SK-N-SH (cell line): ENCODE measurements at regions not wholly inside any gene's neighbourhood (a gene's known extent, or its start where the extent isn't known, plus 50 kb on each side); places are given as distances from the start of the nearest gene placed in this dataset.

ENCODE experiments used
- CTCF ChIA-PET: fragments of 300-600, 350-600 bp; formaldehyde crosslinking; extraction: SDS; loops from one replicate; lab custom pipeline; 2021; lab: Yijun Ruan, JAX
- POLR2A ChIA-PET: fragments of 350-600 bp; sonication (Branson Sonifier 250); formaldehyde crosslinking; extraction: SDS; loops from one replicate; lab custom pipeline; 2020; ENCODE audit warnings: antibody characterized with exemption, inconsistent platforms; lab: Yijun Ruan, JAX
- DNase-seq: peaks from one replicate; pipeline ENCODE4 v3.0.0; 2012
- H2AFZ ChIP-seq: fragments of 200-600 bp; sonication (generic); 2 replicates; pipeline ENCODE4 v1.8.1; 2016; ENCODE audit warnings: antibody characterized with exemption, mild to moderate bottlenecking, low read depth
- H3F3A ChIP-seq: fragments of 200-600 bp; sonication (generic); replicated peaks from 2 replicates; pipeline ENCODE3; 2016; ENCODE audit warnings: antibody characterized with exemption, mild to moderate bottlenecking; ENCODE audit not compliant: insufficient read depth
- H3K27ac ChIP-seq, 2 experiments: fragments of 200-500 bp in 1 of 2; fragments of 200-600 bp in 1 of 2; sonication (Bioruptor generic) in 1 of 2; sonication (generic), shearing (Covaris generic) in 1 of 2; 2 replicates each; pipeline versions ENCODE4 v1.5.1 to v1.6.1; 2014 to 2016; ENCODE audit warnings: low read depth in 2 of 2, inconsistent platforms in 1 of 2, low read length in 1 of 2, mild to moderate bottlenecking in 1 of 2, mixed read lengths in 1 of 2
- H3K27me3 ChIP-seq: fragments of 200-600 bp; sonication (generic), shearing (Covaris generic); 2 replicates; pipeline ENCODE4 v1.6.1; 2016; ENCODE audit warnings: mixed run types; ENCODE audit not compliant: insufficient read depth
- H3K36me3 ChIP-seq, 2 experiments: fragments of 200-500 bp in 1 of 2; fragments of 200-600 bp in 1 of 2; sonication (Bioruptor generic) in 1 of 2; sonication (generic) in 1 of 2; replicated peaks in 1 of 2; 2 replicates each; pipeline versions ENCODE3 to v1.5.1; 2014 to 2016; ENCODE audit warnings: low read length in 1 of 2, mild to moderate bottlenecking in 1 of 2; ENCODE audit not compliant: insufficient read depth in 2 of 2, control insufficient read depth in 1 of 2
- H3K4me1 ChIP-seq, 2 experiments: fragments of 200-500 bp in 1 of 2; fragments of 200-600 bp in 1 of 2; sonication (Bioruptor generic) in 1 of 2; sonication (generic), shearing (Covaris generic) in 1 of 2; 2 replicates each; pipeline versions ENCODE4 v1.5.1 to v1.6.1; 2014 to 2016; ENCODE audit warnings: low read depth in 1 of 2, low read length in 1 of 2, mixed run types in 1 of 2; ENCODE audit not compliant: insufficient read depth in 2 of 2, control insufficient read depth in 1 of 2
- H3K4me2 ChIP-seq: fragments of 200-600 bp; sonication (generic), shearing (Covaris generic); 2 replicates; pipeline ENCODE4 v1.6.1; 2017; ENCODE audit warnings: mixed run types
- H3K4me3 ChIP-seq, 2 experiments: fragments of 200-500 bp in 1 of 2; fragments of 200-600 bp in 1 of 2; sonication (Bioruptor generic) in 1 of 2; sonication (generic), shearing (Covaris generic) in 1 of 2; 2 replicates each; pipeline versions ENCODE4 v1.5.1 to v1.8.1; 2014 to 2016; ENCODE audit warnings: low read depth in 2 of 2, inconsistent platforms in 1 of 2, low read length in 1 of 2, mild to moderate bottlenecking in 1 of 2, mixed read lengths in 1 of 2, moderate library complexity in 1 of 2
- H3K79me2 ChIP-seq: fragments of 200-600 bp; sonication (generic); 2 replicates; pipeline ENCODE4 v1.8.1; 2017; ENCODE audit warnings: mild to moderate bottlenecking; ENCODE audit not compliant: insufficient read depth
- H3K9ac ChIP-seq: fragments of 200-600 bp; sonication (generic); 2 replicates; pipeline ENCODE4 v1.6.1; 2017; ENCODE audit warnings: mixed run types
- H3K9me2 ChIP-seq: fragments of 200-600 bp; sonication (generic); 2 replicates; pipeline ENCODE4 v1.6.1; 2017; ENCODE audit warnings: mixed run types
- H3K9me3 ChIP-seq: fragments of 200-600 bp; sonication (generic); 2 replicates; pipeline ENCODE4 v1.6.1; 2017; ENCODE audit warnings: mixed run types, mild to moderate bottlenecking, moderate library complexity
- H4K20me1 ChIP-seq: fragments of 200-600 bp; sonication (generic); 2 replicates; pipeline ENCODE4 v1.6.1; 2017; ENCODE audit warnings: mild to moderate bottlenecking, mixed run types; ENCODE audit not compliant: insufficient read depth
- CHD2 ChIP-seq: fragments of 150-350 bp; IDR thresholded peaks from 2 replicates; pipeline ENCODE4 v1.6.1; 2018; ENCODE audit warnings: low read length; ENCODE audit not compliant: partially characterized antibody
- EP300 ChIP-seq, 2 experiments: IDR thresholded peaks; 2 replicates each; pipeline versions ENCODE4 v1.4.0 to v1.6.1; 2012; ENCODE audit warnings: borderline replicate concordance in 1 of 2, low read depth in 1 of 2, low read length in 1 of 2
- EZH2phosphoT487 ChIP-seq: fragments of 200-600 bp; sonication (generic); IDR thresholded peaks from 2 replicates; pipeline ENCODE4 v1.6.1; 2017; ENCODE audit warnings: low read depth, mixed run types, mild to moderate bottlenecking, antibody characterized with exemption, moderate library complexity, borderline replicate concordance
- FOXJ3 ChIP-seq: sonication (generic); formaldehyde crosslinking; IDR thresholded peaks from 2 replicates; pipeline ENCODE4 v1.5.1; 2020; ENCODE audit warnings: mild to moderate bottlenecking, missing genetic modification reagents
- GATA2 ChIP-seq: sonication (generic); formaldehyde crosslinking; IDR thresholded peaks from 2 replicates; pipeline ENCODE4 v1.5.0; 2020; ENCODE audit warnings: mild to moderate bottlenecking, missing genetic modification reagents
- JUND ChIP-seq: IDR thresholded peaks from 2 replicates; pipeline ENCODE4 v1.4.0; 2012
- MEF2A ChIP-seq: IDR thresholded peaks from 2 replicates; pipeline ENCODE4 v1.4.0; 2012; ENCODE audit warnings: low read depth, borderline replicate concordance
- MXI1 ChIP-seq: IDR thresholded peaks from 2 replicates; pipeline ENCODE4 v1.6.1; 2012; ENCODE audit warnings: mild to moderate bottlenecking, low read depth, low read length, improper control_type of control experiment
- NRF1 ChIP-seq: IDR thresholded peaks from 2 replicates; pipeline ENCODE4 v1.6.1; 2012; ENCODE audit warnings: low read depth, mild to moderate bottlenecking, low read length
- RAD21 ChIP-seq: IDR thresholded peaks from 2 replicates; pipeline ENCODE4 v1.6.1; 2012; ENCODE audit warnings: mild to moderate bottlenecking, low read length
- RCOR1 ChIP-seq: fragments of 150-350 bp; IDR thresholded peaks from 2 replicates; pipeline ENCODE4 v1.6.1; 2017; ENCODE audit warnings: antibody characterized with exemption, low read length
- RFX5 ChIP-seq: IDR thresholded peaks from 2 replicates; pipeline ENCODE4 v1.6.1; 2012; ENCODE audit warnings: mild to moderate bottlenecking, improper control_type of control experiment, low read length
- SMC3 ChIP-seq: IDR thresholded peaks from 2 replicates; pipeline ENCODE4 v1.6.1; 2012; ENCODE audit warnings: low read depth, low read length, improper control_type of control experiment
- TCF12 ChIP-seq: IDR thresholded peaks from 2 replicates; pipeline ENCODE4 v1.4.0; 2012
- TEAD4 ChIP-seq: IDR thresholded peaks from 2 replicates; pipeline ENCODE4 v1.4.0; 2012; ENCODE audit warnings: mild to moderate bottlenecking, borderline replicate concordance; ENCODE audit not compliant: insufficient read depth
- WGBS: methylation state at CpG from one replicate; pipeline ENCODE4 v1.1.6; 2017; ENCODE audit warnings: low lambda C conversion rate; 5-methylcytosine and 5-hydroxymethylcytosine counted together
- TF ChIP-seq, protein P1 (sequence below): fragments of 150-350 bp; IDR thresholded peaks from 2 replicates; pipeline ENCODE4 v1.6.1; 2017; ENCODE audit warnings: antibody characterized with exemption, low read length, low read depth, borderline replicate concordance
- TF ChIP-seq, protein P2 (sequence below): IDR thresholded peaks from 2 replicates; pipeline ENCODE4 v1.6.1; 2012; ENCODE audit warnings: mild to moderate bottlenecking, low read depth, low read length, moderate library complexity

DNA sequence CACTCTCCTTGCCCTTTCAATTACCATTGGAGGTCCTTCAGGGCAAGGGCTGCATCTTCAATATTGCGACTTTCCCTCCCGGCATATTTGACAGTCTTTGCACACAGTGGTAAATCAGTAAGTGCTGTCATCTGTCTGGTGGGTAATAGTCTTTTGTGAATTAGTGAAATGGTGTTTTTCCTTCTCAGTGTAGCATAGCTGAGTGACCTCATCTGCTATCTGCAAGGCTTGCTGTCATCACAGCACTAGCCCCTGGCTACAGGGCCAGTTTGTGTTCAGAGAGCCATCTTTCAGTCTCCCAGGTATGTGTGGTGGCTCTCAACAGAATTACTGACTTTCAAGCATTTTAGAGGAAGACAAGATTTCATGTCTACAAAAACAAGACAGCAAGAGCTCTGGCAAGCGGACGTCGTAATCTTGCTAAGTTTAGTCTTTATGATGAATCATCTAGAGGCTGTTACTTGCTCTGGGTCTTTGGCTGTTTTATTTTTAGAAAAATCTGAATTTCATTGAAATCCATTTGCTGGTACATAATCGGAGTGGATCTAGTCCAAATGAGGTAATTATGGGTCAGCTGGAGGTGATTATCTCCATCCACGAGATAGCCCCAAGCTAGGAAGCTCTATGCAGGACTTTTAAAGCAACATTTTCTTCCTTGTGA lies 528.9 kb downstream of the EPM2A start:
- H3K4me2 ChIP-seq, result peak overlapping the region; percentile 37; the same call in 1 of the 2 replicates
- H3K9me2 ChIP-seq, result no peaks in the 10 kb centered on the region
- DNase-seq, result peak; percentile 52
- H3K4me1 ChIP-seq, result peaks cover 0 to 26% of the 10 kb centered on the region in 2 experiments; a peak in 2 of 4 replicates
- no peak overlapping the region for H3K4me3 ChIP-seq
- ChIA-PET CTCF (interaction anchor here (1.0 to 4.9 kb wide), 5 partner anchors 10 to 622 kb away, joined by 3 to 33 read pairs (median 4); no protein-coding TSS in a partner anchor), POLR2A (interaction anchor here (0.6 kb wide), 1 partner anchor 66 kb away, joined by 3 read pairs; no protein-coding TSS in a partner anchor)
- no peak overlapping the region for H3K9ac ChIP-seq
- WGBS, result 21% methylated on average over 7 of the region's 7 CpGs
- H3K9me3 ChIP-seq, result no peaks in the 10 kb centered on the region
- H3K79me2 ChIP-seq, result no peaks in the 10 kb centered on the region
- H4K20me1 ChIP-seq, result no peaks in the 10 kb centered on the region
- H3K27me3 ChIP-seq, result no peaks in the 10 kb centered on the region
- peak overlapping the region; percentile 52 to 97 for H3K27ac ChIP-seq
- no peaks in the 10 kb centered on the region for H3F3A ChIP-seq
- peak overlapping the region; percentile 67 for H2AFZ ChIP-seq
- TF ChIP-seq RFX5, result no peak
- no peak for TF ChIP-seq SMC3
- TF ChIP-seq EZH2phosphoT487, result no peak
- no peak for TF ChIP-seq TEAD4
- TF ChIP-seq, protein P1, sequence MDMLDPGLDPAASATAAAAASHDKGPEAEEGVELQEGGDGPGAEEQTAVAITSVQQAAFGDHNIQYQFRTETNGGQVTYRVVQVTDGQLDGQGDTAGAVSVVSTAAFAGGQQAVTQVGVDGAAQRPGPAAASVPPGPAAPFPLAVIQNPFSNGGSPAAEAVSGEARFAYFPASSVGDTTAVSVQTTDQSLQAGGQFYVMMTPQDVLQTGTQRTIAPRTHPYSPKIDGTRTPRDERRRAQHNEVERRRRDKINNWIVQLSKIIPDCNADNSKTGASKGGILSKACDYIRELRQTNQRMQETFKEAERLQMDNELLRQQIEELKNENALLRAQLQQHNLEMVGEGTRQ, result no peak
- TF ChIP-seq CHD2, result peak; percentile 71
- TF ChIP-seq MXI1, result peak; percentile 38; the same call in 1 of the 2 replicates
- TF ChIP-seq JUND, result no peak
- TF ChIP-seq, protein P2, sequence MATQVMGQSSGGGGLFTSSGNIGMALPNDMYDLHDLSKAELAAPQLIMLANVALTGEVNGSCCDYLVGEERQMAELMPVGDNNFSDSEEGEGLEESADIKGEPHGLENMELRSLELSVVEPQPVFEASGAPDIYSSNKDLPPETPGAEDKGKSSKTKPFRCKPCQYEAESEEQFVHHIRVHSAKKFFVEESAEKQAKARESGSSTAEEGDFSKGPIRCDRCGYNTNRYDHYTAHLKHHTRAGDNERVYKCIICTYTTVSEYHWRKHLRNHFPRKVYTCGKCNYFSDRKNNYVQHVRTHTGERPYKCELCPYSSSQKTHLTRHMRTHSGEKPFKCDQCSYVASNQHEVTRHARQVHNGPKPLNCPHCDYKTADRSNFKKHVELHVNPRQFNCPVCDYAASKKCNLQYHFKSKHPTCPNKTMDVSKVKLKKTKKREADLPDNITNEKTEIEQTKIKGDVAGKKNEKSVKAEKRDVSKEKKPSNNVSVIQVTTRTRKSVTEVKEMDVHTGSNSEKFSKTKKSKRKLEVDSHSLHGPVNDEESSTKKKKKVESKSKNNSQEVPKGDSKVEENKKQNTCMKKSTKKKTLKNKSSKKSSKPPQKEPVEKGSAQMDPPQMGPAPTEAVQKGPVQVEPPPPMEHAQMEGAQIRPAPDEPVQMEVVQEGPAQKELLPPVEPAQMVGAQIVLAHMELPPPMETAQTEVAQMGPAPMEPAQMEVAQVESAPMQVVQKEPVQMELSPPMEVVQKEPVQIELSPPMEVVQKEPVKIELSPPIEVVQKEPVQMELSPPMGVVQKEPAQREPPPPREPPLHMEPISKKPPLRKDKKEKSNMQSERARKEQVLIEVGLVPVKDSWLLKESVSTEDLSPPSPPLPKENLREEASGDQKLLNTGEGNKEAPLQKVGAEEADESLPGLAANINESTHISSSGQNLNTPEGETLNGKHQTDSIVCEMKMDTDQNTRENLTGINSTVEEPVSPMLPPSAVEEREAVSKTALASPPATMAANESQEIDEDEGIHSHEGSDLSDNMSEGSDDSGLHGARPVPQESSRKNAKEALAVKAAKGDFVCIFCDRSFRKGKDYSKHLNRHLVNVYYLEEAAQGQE, result no peak
- TF ChIP-seq GATA2, result peak; percentile 87
- peak in 1 of 2 experiments; percentile 92; a peak in 2 of 4 replicates for TF ChIP-seq EP300 (IDR thresholded peaks at IDR 0.05; ENCODE audit: borderline replicate concordance in 1 of 2, low read depth in 1 of 2, low read length in 1 of 2)
- TF ChIP-seq TCF12, result peak; percentile 58; the same call in 1 of the 2 replicates
- no peak for TF ChIP-seq NRF1
- peak; percentile 74; the same call in 1 of the 2 replicates for TF ChIP-seq RCOR1
- TF ChIP-seq MEF2A, result 0 out of 2 replicates have a peak, but pooled peaks have one; percentile 24
- TF ChIP-seq FOXJ3 (CRISPR knock-in tag), result peak; percentile 62
- TF ChIP-seq RAD21, result peak; percentile 16; the same call in 1 of the 2 replicates
- no peaks in the 10 kb centered on the region for H3K36me3 ChIP-seq
